ENCODE measurements at regions not wholly inside any gene's neighbourhood (a gene's known extent, or its start where the extent isn't known, plus 50 kb on each side); places are given as distances from the start of the nearest gene placed in this dataset.
"Not testable (repeated sequence)": the region's sequence is repeated elsewhere in the genome, so short reads cannot be mapped to it uniquely, and the experiment has no call there.

DNA sequence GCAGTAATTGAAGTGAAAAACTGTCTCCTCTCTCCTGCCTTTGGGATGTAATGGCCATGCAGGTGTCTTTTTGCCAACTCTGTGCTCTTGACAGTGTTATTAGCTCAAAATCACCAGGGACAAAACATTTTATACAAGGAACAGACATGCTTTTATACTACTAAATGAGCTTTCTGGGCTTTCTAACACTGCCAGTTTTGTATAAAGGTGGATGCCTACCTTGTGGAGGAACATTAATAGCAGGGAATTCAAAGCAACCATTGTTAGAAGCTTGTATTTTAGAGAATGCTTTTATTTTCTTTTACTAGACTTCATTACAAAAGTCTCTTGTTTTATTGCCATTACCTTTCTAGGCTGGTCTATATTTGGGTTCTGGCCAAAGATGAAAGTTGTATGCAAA, 54.7 kb upstream of the ARSJ start:
- Mint-ChIP-seq H3K27me3 (peaks cover 2% of the 10 kb centered on the region), H3K36me3 (ENCODE audit: low read depth) (no peaks in the 10 kb centered on the region), H3K9me3 (no peaks in the 10 kb centered on the region), H3K4me3 (no peak overlapping the region), H3K27ac (no peak overlapping the region), H3K4me1 (no peaks in the 10 kb centered on the region)
- POLR2A ChIA-PET: no interaction called here
- CTCF ChIA-PET: no interaction called here
- DNase-seq: no peak

- H3K27ac Mint-ChIP-seq: no peak overlapping the region
- ChIA-PET POLR2A (no interaction called here), CTCF (no interaction called here)
- H3K9me3 Mint-ChIP-seq: no peaks in the 10 kb centered on the region
- peaks cover 2% of the 10 kb centered on the region for H3K27me3 Mint-ChIP-seq
- peaks cover 8% of the 10 kb centered on the region for H3K4me1 Mint-ChIP-seq
- DNase-seq: no peak
- no peaks in the 10 kb centered on the region for H3K36me3 Mint-ChIP-seq (ENCODE audit: low read depth)
- no peak overlapping the region for H3K4me3 Mint-ChIP-seq
Observed at GRCh38 chr4:114036426-114036825, 57.0 kb upstream of the ARSJ start.

DNA sequence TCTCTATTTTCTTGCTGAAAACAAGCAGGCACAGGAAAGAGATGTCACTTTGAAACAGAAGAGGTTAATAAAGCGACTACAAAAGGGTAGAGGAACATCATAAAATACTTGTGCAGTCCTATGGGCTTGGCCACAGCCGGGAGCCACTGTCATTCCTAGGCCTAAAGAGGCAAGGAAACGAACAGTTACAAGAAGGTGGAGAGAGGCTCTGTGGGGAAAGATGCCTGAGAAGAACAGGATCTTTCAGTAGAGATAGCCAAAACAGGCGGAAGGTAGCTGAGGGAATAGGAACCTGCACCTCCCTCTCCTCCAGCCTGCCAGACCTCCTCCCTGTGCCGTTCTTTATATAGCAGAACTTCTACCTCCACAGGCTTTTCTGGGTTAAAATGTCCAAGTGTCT, 57.4 kb upstream of the ARSJ start:
- H3K36me3 Mint-ChIP-seq (ENCODE audit: low read depth): no peaks in the 10 kb centered on the region
- CTCF ChIA-PET: no interaction called here
- no peak overlapping the region for H3K27ac Mint-ChIP-seq
- H3K4me3 Mint-ChIP-seq: no peak overlapping the region
- H3K9me3 Mint-ChIP-seq: no peaks in the 10 kb centered on the region
- H3K27me3 Mint-ChIP-seq: peaks cover 2% of the 10 kb centered on the region
- POLR2A ChIA-PET: no interaction called here
- no peak for DNase-seq
- H3K4me1 Mint-ChIP-seq: peaks cover 8% of the 10 kb centered on the region

- ChIA-PET CTCF (no interaction called here), POLR2A (no interaction called here)
- Mint-ChIP-seq H3K4me1 (peaks cover 8% of the 10 kb centered on the region), H3K9me3 (no peaks in the 10 kb centered on the region), H3K4me3 (no peak overlapping the region), H3K27ac (no peak overlapping the region), H3K27me3 (peaks cover 2% of the 10 kb centered on the region), H3K36me3 (ENCODE audit: low read depth) (no peaks in the 10 kb centered on the region)
- DNase-seq: no peak
Observed at GRCh38 chr4:114037988-114038387, 58.5 kb upstream of the ARSJ start.

DNA sequence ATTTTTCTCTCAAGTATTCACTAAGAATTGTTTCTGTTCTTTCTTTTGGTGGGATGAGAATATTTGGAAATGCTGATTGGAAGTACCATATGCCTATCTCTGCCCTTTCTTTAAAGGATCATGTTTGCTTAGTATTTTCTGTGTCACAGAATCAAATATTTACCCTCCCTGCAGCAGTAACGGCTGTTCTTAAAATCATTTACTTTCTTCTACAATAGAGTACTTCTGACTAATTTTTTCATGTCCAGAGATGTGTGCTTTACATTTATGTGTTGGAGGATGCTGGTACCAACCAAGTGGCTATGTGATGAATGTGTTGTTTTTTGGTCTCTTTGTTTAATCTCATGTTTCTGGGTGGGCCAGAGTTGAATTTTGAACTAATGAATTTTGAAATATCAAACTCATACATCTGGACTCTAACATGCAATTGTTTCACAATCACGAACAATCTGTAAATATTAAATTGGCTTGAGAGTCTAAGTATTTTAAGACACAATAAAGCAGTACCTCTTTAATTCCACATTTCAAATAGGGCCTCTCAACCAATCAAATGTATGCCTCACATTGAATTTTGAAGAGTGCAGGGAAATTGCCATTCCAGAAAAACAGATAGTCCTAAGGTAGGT, 59.4 kb upstream of the ARSJ start:
- H3K4me3 Mint-ChIP-seq: no peak overlapping the region
- no peaks in the 10 kb centered on the region for H3K36me3 Mint-ChIP-seq (ENCODE audit: low read depth)
- CTCF ChIA-PET: interaction anchor here (0.6 kb wide), 1 partner anchor 278 kb away, joined by 3 read pairs; no protein-coding TSS in a partner anchor
- no peak for DNase-seq
- no peaks in the 10 kb centered on the region for H3K9me3 Mint-ChIP-seq
- peaks cover 8% of the 10 kb centered on the region for H3K4me1 Mint-ChIP-seq
- no peak overlapping the region for H3K27ac Mint-ChIP-seq
- POLR2A ChIA-PET: no interaction called here
- peaks cover 2% of the 10 kb centered on the region for H3K27me3 Mint-ChIP-seq

- no peak for DNase-seq
- no peaks in the 10 kb centered on the region for H3K9me3 Mint-ChIP-seq
Observed at GRCh38 chr4:114040319-114041116, 61.1 kb upstream of the ARSJ start.

GRCh38 chr4:114041117-114041475, 61.6 kb upstream of the ARSJ start:
- H3K4me3 Mint-ChIP-seq: no peak overlapping the region
- peaks cover 8% of the 10 kb centered on the region for H3K4me1 Mint-ChIP-seq
- CTCF ChIA-PET: interaction anchor here (0.5 kb wide), 1 partner anchor 496 kb away, joined by 3 read pairs; no protein-coding TSS in a partner anchor
- DNase-seq: no peak
- no peaks in the 10 kb centered on the region for H3K27me3 Mint-ChIP-seq
- no peak overlapping the region for H3K27ac Mint-ChIP-seq
- H3K9me3 Mint-ChIP-seq: no peaks in the 10 kb centered on the region
- POLR2A ChIA-PET: no interaction called here
- H3K36me3 Mint-ChIP-seq (ENCODE audit: low read depth): no peaks in the 10 kb centered on the region

More at GRCh38 chr4:114040319-114041116, 61.1 kb upstream of the ARSJ start:
- H3K27ac Mint-ChIP-seq: no peak overlapping the region
- H3K36me3 Mint-ChIP-seq (ENCODE audit: low read depth): no peaks in the 10 kb centered on the region
- no peaks in the 10 kb centered on the region for H3K27me3 Mint-ChIP-seq
- CTCF ChIA-PET: interaction anchor here (0.5 kb wide), 1 partner anchor 497 kb away, joined by 3 read pairs; no protein-coding TSS in a partner anchor
- peaks cover 8% of the 10 kb centered on the region for H3K4me1 Mint-ChIP-seq
- no peak overlapping the region for H3K4me3 Mint-ChIP-seq
- POLR2A ChIA-PET: no interaction called here

DNA sequence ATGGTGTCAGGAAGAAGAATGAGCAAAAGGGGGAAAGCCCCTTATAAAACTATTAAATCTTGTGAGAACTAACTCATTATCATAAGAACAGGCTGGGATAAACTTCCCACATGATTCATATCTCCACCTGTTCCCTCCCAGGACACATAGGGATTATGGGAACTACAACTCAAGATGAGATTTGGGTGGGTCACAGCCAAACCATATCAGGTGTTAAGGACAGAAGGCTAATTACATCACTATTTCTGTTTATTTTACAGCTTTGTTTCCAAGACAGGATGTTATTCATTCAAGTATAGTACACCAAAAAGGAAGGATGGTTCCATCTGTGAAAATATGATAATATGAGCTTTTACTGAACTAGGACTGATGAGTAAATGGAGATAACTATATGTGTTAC, 63.7 kb upstream of the ARSJ start:
- no peak overlapping the region for H3K4me3 Mint-ChIP-seq
- CTCF ChIA-PET: no interaction called here
- H3K36me3 Mint-ChIP-seq (ENCODE audit: low read depth): no peaks in the 10 kb centered on the region

GRCh38 chr4:114044351-114044750, 64.9 kb upstream of the ARSJ start:
- DNase-seq; H3K4me1 Mint-ChIP-seq; H3K4me3 Mint-ChIP-seq; H3K9me3 Mint-ChIP-seq; POLR2A ChIA-PET; H3K27ac Mint-ChIP-seq; H3K27me3 Mint-ChIP-seq; CTCF ChIA-PET; H3K36me3 Mint-ChIP-seq (ENCODE audit: low read depth): not testable (repeated sequence)

More for the DNA sequence above, 63.7 kb upstream of the ARSJ start:
- Mint-ChIP-seq H3K27ac (no peak overlapping the region), H3K27me3 (no peaks in the 10 kb centered on the region), H3K4me1 (peaks cover 8% of the 10 kb centered on the region), H3K9me3 (no peaks in the 10 kb centered on the region)
- DNase-seq: no peak
- POLR2A ChIA-PET: no interaction called here

GRCh38 chr4:114046331-114046730, 66.9 kb upstream of the ARSJ start:
- ChIA-PET CTCF (no interaction called here), POLR2A (no interaction called here)
- H3K9me3 Mint-ChIP-seq: no peaks in the 10 kb centered on the region
- H3K27ac Mint-ChIP-seq: no peak overlapping the region
- H3K27me3 Mint-ChIP-seq: no peaks in the 10 kb centered on the region
- H3K36me3 Mint-ChIP-seq (ENCODE audit: low read depth): no peaks in the 10 kb centered on the region
- H3K4me1 Mint-ChIP-seq: no peaks in the 10 kb centered on the region
- DNase-seq: no peak
- no peak overlapping the region for H3K4me3 Mint-ChIP-seq

- H3K36me3 Mint-ChIP-seq (ENCODE audit: low read depth); H3K4me3 Mint-ChIP-seq; H3K27ac Mint-ChIP-seq; CTCF ChIA-PET; H3K9me3 Mint-ChIP-seq; H3K4me1 Mint-ChIP-seq; DNase-seq; H3K27me3 Mint-ChIP-seq; POLR2A ChIA-PET: not testable (repeated sequence)
Observed at GRCh38 chr4:114048154-114048553, 68.7 kb upstream of the ARSJ start.

DNA sequence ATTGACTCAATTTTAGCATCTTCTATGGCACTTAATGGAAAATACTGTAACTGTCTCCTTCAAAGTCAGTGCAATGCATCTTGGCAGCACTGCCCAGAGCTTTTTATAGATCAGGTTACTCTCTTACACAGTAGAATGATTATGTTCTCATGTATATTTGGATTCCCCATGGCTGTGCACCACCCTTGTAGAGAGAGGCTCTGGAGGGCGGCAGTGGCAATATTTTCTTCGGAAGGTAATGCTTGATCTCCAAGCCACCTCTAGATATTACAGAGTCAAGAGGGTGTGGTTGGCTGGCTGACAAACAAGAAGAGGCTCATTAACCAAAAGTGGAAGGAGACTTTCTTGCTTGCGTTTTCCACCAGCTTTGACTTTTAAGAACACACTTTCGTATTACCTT, 72.8 kb upstream of the ARSJ start:
- H3K4me1 Mint-ChIP-seq: no peaks in the 10 kb centered on the region
- no peak overlapping the region for H3K27ac Mint-ChIP-seq
- CTCF ChIA-PET: no interaction called here
- peaks cover 3% of the 10 kb centered on the region for H3K9me3 Mint-ChIP-seq
- H3K27me3 Mint-ChIP-seq: peaks cover 2% of the 10 kb centered on the region
- DNase-seq: no peak
- no peak overlapping the region for H3K4me3 Mint-ChIP-seq
- POLR2A ChIA-PET: no interaction called here
- no peaks in the 10 kb centered on the region for H3K36me3 Mint-ChIP-seq (ENCODE audit: low read depth)

GRCh38 chr4:114056599-114056998, 77.2 kb upstream of the ARSJ start:
- no peak overlapping the region for H3K27ac Mint-ChIP-seq
- H3K4me3 Mint-ChIP-seq: no peak overlapping the region
- H3K9me3 Mint-ChIP-seq: peaks cover 3% of the 10 kb centered on the region
- H3K4me1 Mint-ChIP-seq: no peaks in the 10 kb centered on the region
- H3K27me3 Mint-ChIP-seq: peaks cover 2% of the 10 kb centered on the region
- ChIA-PET CTCF (no interaction called here), POLR2A (no interaction called here)
- no peaks in the 10 kb centered on the region for H3K36me3 Mint-ChIP-seq (ENCODE audit: low read depth)
- no peak for DNase-seq

DNA sequence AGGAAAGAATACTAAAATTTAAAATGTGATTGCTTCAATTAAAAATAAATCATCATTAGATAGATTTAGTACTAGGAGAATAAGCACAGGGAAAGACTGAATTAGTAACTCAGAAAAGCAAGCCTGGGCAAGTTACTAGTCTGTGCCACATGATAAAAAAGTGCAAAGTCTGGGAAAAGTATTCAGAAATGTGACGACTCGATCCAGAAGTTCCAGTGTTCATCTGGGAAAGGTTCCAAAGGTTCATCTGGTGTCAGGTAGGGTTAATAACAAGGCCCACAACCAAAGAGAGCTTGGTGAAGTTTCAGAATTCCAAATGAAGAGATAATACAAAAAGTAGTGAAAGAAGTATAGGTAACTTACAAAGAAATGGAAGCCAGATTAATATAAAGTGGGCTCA, 78.3 kb upstream of the ARSJ start:
- H3K9me3 Mint-ChIP-seq: peaks cover 3% of the 10 kb centered on the region
- H3K36me3 Mint-ChIP-seq (ENCODE audit: low read depth): no peaks in the 10 kb centered on the region
- ChIA-PET CTCF (no interaction called here), POLR2A (no interaction called here)
- DNase-seq: no peak
- H3K4me3 Mint-ChIP-seq: no peak overlapping the region
- H3K4me1 Mint-ChIP-seq: no peaks in the 10 kb centered on the region
- H3K27ac Mint-ChIP-seq: no peak overlapping the region
- H3K27me3 Mint-ChIP-seq: peaks cover 2% of the 10 kb centered on the region
